Ovary (tissue), 3 donors: ENCODE measurements at regions not wholly inside any gene's neighbourhood (a gene's known extent, or its start where the extent isn't known, plus 50 kb on each side); places are given as distances from the start of the nearest gene placed in this dataset.
"Not testable (repeated sequence)": the region's sequence is repeated elsewhere in the genome, so short reads cannot be mapped to it uniquely, and the experiment has no call there.

Experiments
- EP300 ChIP-seq: sonication (generic); formaldehyde crosslinking; IDR thresholded peaks from one replicate; pipeline ENCODE4 v1.6.1; 2017; ENCODE audit warnings: antibody characterized with exemption
- TF ChIP-seq, protein P1 (sequence below), 3 donors: fragments of 450-650 bp in 2 of 3; fragments of 200-600 bp in 1 of 3; IDR thresholded peaks; one replicate each; pipeline versions ENCODE4 v1.5.1 to v1.8.0; 2016 to 2022; ENCODE audit warnings: antibody characterized with exemption in 3 of 3, mild to moderate bottlenecking in 1 of 3
- donor health status: DM: no; HTN: no; CAD: no.

DNA sequence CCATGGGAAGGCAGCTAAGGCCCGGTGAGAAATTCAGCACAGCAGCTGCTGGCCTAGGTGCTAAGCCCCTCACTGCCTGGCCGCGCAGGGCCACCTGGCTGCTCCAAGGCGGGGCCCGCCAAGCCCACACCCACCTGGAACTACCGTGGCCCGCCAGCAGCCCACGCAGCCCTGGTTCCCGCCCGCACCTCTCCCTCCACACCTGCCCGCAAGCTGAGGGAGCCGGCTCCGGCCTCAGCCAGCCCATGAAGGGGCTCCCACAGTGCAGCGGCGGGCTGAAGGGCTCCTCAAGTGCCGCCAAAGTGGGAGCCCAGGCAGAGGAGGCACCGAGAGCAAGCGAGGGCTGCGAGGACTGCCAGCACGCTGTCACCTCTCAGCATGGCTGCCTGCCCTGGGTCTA, 146.9 kb upstream of the APOOL start:
- TF ChIP-seq, protein P1, sequence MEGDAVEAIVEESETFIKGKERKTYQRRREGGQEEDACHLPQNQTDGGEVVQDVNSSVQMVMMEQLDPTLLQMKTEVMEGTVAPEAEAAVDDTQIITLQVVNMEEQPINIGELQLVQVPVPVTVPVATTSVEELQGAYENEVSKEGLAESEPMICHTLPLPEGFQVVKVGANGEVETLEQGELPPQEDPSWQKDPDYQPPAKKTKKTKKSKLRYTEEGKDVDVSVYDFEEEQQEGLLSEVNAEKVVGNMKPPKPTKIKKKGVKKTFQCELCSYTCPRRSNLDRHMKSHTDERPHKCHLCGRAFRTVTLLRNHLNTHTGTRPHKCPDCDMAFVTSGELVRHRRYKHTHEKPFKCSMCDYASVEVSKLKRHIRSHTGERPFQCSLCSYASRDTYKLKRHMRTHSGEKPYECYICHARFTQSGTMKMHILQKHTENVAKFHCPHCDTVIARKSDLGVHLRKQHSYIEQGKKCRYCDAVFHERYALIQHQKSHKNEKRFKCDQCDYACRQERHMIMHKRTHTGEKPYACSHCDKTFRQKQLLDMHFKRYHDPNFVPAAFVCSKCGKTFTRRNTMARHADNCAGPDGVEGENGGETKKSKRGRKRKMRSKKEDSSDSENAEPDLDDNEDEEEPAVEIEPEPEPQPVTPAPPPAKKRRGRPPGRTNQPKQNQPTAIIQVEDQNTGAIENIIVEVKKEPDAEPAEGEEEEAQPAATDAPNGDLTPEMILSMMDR (IDR thresholded peaks at IDR 0.05): not testable (repeated sequence)
- TF ChIP-seq EP300: not testable (repeated sequence)
